ENCODE measurements at regions not wholly inside any gene's neighbourhood (a gene's known extent, or its start where the extent isn't known, plus 50 kb on each side); places are given as distances from the start of the nearest gene placed in this dataset.

DNA sequence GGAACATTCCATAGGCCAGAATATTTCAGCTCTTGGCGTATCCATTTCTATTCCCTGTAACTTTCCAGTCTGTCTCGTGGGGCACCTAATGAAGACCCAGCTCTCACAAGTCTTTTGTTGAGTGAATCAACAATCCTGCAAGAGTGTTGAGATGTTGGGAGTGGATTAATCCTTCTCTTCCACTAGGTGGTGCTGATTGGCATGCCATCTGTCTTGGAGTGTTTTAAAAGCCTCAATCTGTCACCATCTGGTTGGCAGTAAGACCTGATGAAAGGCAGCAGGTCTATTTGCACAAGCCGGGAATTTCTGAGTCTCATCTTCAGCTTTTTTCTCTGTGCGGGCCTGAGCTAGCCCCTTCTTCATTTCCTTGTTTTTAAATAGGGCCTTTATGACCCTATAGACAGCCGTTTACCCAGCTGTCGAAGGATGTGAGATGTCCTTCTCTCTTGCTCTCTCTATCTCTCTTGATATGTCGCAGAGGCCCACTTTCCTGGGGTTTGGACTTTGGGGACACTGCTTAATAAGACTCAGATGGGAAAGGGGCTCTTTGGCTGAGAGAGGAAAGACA is 180.5 kb downstream of the ZNF365 start:
- peak; percentile 1 for DNase-seq

DNA sequence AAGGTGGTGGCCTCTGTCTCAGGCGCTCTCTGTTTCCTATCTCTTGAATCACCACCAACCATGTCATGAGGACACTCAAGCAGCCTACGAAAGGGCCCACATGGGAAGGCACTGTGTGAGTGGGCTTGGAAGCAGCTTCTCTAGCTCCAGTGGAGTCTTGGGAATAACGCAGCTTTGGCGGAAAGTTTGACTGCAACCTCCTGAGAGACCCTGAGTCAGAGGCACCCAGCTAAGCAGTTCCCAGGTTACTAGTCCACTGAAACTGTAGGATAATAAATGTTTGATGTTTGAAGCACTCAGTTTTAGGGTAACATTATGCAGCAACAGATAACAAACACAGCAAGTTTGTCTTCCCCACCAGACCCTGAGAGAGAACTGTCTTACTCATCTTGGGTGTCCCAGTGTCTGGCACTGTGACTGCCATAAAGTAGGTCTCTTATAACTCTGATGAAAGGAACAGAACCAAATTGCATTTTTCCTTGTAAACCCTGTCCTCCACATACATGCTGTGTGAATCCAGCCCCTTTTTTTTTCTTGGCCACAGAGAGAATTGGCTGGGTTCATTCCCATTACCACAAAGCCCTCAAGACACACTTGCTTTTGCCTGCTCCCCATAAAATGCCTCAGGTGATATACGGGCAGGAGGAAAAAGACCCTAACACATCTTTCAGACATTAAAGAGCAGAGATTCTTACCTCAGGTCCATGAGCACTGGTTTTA is 185.5 kb downstream of the ZNF365 start:
- DNase-seq = no peak

DNA sequence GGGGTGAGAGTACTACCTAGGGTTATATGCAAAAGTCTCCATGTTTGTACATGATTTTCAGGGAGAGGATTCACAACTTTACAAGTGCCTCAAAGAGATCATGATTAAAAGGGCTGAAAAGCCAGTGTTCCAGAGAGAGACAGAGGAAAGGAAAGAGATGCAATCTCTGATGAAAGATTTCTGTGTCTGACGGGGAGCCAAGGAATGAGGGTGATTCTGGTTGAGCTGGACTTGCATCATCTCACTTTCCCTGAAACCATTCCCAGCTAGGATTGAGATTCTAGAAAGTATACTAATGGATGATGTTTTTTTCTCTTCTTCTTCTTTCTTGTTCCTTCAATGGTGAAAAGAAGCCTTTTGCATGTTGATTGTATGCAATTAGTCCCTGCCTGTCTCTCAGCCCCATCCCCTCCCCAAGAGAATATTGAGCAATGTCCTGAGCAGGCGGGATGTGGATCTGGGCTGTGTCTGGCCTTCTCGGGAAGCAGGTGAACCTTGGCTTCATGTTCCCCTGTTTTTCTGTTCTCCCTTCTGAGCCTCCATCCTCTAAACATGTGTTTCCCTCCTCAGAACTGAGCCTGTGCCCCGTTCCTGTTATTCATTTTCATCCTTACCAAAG is 186.1 kb downstream of the ZNF365 start:
- DNase-seq = no peak

DNA sequence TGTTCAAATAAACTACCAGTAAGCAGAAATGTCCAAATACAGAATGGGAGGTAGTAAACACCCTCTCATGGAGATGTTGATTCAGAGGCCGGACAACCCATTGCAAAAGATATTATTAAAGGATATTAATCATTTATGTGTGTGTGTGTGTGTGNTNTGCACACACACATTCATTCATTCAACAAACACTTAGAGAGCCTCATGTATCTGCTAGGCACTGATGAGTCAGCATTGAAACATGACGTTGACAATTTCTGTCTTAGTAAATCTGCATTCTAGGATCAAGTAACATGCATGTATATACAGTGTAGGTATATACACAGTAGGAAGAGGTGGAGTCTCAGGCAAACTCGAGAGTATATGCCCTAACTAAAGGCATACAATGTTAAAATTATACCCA is 187.0 kb downstream of the ZNF365 start:
- DNase-seq = no peak

DNA sequence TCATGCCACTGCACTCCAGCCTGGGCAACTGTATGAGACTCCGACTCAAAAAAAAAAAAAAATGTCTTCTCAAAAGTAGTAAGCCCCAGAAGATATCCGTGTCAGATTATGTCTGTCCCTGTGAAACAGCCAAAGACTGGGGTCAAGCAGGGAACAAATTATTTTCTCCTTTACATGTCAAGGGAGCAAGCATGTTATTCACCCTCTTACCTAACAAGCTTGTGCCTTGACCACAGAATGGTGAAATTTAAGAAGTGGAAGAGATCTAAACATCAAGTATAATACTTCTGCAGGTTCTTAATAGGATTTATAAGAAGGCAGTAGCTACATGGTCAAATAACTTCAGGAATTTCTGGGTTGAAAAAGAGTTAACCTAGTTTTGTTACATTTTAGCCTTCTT is 187.9 kb downstream of the ZNF365 start:
- DNase-seq = no peak

DNA sequence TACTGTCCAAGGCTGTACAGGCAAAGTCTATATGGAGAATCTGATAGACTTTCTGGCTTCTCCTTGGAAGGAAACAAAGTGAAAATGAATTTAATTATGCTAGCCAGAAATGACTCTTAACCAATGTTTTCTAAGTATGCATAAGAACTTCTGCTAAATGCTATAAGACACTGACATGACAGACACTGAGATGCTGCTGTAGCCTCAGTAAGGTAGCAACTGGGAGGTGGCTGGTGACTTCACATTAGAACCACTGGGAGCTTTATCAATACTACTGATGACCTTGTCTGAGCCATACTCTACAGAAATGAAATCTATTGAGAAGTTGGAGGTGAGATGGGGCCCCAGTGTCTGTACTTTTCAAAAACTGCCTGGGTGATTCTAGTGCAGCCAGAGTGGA is 188.6 kb downstream of the ZNF365 start:
- DNase-seq = no peak

DNA sequence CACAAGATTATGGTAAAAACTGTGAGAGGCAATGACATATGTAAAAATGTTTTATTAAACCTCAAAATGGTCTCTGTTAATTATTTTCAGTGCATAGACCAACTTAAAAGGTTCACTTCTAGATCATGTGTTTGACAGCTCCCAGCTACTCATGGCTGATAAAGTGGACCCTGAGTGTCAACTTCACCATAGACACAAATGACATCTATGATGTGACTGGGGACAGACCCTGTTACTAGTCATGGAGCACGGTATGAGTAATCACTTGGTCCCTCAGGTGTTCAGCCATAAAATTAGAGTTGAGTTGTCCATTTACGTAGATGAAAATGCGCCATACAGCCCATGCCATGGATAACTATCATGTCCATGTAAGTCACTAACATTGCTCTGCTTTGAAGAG is 199.8 kb downstream of the ZNF365 start:
- DNase-seq = no peak

DNA sequence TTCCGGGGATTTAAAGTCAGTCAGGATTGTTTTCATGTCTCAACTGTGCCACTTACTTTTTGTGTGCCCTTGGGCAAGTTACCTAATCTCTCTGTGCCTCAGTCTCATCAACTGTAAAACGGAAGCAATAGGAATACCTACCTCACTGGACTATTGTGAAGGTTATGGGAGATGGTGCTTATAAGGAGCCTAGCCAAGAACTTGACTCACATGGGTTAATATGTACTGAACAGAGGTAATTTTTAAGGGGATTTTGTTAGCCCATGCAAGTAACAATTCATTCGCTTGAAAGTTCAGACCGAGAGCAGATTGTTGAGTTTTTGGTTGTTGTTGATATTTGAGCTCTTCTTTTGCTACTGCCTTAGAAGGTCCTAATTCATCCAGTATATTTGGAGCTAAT is 202.9 kb downstream of the ZNF365 start:
- DNase-seq = no peak

DNA sequence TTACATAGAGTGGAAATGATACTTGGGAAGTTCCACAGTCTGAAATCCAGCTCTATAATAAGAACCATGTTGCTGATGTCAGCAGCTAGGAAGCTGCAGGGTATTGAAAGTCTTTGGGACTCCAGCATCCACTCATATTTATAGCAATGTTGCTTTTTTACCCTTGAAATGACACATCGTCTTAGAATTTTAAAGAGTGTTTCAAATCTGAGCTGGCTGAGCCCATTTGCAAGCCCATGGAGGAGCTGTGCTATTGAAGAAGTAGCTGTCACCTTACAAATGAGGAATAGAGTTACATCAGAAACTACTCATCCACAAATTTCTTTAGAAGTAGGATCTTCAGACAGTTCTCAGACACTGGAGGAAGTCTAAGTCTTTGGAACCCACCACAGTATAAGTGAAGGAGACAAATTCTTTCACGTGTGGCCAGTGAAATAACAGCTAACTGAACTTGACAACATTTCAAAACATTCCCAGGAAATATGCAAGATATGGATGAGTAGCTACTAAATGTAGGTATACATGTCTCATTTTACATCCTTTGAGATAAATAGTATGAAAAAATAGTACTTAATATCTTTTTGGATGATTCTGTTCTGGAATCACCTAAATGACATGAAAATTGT is 203.6 kb downstream of the ZNF365 start:
- DNase-seq = no peak

DNA sequence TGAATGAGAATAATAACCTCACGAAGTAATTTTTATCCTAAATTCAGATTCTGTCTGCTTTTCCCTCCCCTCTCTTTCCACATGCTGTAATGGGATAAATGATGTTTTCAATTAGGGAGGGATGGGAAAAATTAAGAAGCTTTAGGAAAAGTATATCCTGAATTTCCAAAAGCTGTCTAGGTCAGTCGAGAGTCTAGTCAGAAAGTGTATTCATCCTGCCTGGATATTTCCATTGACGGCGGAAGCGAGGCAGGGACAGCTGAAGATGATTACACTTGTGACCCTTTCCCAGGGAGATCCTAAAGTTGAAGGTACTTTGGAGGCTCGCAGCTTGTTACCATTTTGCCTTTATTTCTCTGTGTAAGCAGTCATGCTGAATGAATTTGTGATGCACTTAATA is 204.1 kb downstream of the ZNF365 start:
- DNase-seq = no peak

DNA sequence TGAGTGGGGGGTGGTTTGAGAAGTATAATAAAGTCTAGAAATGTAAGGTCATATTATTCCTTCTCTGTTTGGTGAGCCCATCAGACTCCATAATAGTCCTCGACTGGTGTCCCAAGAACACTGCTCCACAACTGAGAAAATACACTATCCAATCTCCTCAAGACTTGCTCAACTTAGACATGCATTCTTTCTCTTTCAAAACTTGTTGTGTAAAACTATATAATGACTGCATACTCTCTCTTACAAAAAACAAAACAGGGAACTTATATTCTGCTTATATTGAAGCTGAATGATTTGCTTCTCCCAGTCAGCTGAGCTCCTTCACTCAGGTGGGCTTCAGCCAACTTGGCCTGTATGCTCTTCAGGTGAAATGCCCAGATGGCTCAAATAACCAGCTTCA is 204.7 kb downstream of the ZNF365 start:
- no peak for DNase-seq

DNA sequence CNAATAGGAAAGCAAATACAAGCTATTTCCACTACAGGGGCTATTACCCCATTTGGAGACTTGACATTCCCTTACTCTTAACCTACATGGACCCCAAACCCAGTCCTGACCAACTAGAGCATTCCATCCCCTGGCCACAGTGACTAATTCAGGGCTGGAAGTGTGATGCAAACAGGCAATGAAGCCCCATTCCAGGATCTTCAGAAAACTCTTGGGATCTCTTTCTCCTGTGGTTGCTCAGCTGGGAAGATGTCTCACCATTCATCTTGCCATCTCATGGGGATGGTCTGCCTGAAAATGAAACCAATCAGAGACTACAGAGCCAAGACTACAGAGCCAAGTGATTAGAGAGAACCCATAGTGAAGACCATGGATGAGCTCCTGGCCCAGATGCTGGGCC is 206.2 kb downstream of the ZNF365 start:
- DNase-seq = no peak

DNA sequence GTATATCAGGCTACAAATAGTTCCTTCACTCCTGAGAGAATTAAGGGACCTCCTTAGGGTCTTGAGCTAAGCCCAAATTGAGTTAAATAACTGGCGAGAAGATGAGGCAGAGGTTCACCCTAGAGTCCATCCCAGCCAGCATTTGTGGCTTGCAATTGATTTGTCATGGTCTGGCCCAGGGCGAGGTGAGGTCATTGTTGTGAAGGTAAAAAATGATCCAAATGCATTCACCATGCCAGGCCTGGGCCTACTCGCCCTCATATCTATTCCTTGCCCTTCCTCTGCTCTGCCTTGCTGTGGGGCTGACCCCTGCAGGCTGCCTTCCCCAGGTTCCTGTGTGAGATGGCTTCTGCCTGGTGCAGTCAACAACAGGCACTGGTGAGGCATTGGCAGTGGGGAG is 207.2 kb downstream of the ZNF365 start:
- no peak for DNase-seq

DNA sequence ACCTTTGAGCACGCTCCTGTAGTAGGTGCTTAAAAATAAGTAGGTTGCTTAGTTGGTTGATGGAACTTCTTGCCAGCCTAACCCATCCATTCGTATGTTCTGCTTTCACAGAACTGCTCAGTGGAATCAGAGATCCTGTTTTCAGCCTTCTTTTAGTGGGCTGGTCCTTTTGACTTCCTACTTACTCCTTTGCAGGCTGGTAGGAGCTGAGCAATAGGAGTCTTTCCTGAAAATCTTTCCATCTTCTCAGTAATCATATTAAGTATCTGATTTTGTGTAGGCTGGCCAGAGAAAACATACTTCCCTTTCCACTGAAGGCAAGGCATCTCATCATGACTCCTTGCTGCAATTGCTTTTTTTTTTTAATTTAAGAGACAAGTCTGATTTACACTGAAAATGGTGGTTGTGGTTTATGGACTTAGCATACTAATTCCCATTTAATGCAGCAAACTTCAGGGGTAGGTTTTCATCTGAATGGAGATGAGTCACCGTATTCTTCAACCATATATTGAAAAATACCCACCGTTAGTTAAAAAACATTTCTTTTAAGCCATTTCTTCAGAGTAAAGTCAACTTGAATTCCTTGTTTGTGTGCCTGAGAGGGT is 208.0 kb downstream of the ZNF365 start:
- DNase-seq = no peak

DNA sequence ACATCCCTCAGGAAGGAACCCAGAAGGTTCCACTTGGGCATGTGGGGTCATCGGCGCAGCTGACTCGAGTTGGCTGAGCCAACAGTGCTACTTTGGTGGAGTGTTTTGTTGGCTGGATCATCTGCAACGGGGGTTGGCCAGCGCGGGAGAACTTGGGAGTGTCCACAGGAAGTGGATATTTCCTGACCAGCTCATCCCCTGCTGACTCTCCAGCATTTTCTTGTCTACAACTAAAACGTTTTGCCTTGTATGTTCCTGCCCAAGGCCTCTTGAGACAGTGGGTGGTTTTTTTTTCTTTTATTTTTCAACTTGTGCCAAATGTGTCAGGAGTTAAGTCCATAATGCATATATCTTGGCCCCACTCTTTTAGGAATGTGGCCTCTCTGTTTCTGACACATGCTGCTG is 208.6 kb downstream of the ZNF365 start:
- DNase-seq = no peak

DNA sequence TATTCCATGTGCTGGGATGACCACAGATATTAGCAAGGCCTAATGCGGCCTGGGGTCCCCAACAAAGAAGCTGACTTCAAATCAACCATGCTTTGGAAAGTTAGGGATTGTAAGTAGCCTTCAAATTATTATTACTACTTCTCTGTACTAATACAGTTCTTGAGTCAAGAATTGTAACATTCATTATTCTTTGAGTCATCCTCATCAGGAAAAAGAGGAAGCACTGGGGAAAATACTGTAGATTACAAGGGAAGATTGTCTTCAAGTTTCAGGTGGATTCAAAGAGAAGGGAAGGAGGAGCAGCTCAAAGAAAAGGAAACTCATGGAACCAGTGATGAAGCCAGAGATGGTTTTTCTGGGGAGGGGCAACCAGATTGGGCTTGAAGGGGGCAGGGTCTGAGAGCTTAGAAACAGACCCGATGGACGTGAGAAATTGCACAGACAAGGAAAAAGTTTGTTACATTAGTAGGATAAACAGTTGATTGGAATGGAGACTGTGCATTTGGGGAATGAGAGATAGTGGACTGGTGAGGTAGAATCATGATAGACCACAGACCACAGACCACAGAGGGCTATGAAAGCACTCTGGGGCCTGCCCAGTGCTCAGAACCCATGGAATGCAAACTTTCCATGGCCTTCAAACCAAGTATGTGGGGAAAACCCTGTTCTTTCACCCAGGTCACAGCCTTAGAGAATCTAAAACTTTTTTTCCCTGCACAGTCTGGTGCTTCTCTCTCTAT is 209.9 kb downstream of the ZNF365 start:
- DNase-seq = no peak

DNA sequence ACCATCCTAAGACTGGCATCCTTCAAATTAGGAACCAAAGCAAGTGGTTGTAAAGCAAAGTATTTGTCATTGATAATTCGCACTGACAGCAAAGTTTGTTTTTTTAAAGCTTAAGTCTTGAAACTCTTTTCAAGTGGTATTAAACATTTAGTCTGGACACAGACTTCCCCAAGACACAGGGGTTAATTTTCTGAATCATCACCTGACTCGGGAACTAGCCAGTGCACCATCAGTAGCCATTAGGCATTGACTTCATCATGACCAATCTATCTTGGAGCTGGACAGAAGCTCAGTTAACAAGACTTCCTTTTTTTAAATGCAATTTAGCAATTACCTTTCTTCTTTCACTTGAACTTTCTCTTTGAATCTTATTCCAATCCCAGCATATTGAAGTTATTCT is 210.6 kb downstream of the ZNF365 start:
- DNase-seq = no peak

DNA sequence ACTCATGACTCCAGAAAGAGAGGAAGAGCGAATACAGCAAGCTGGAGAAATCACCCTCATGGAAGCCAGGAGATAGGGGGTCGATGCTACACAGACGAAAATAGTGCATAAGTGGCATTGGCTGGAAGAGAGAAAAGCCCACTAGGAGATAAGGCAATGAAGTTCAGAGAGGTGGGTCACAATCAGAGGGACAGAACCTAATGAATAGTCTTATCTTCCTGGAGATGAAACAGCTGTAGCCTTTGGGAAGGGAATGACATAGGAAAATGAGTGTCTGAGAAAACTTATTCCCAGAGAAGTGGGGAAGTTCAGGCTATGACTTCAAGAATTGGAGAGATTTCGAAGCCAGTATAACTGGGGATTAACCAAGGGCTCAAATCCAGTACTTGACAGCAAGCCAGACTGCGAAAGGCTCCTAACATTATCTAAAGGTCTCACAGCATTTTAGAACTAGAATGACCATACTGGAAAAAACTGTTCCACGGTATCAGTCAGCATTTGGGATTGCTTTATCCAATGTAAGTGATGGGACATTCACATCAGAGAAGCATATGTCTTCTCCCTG is 211.1 kb downstream of the ZNF365 start:
- no peak for DNase-seq

DNA sequence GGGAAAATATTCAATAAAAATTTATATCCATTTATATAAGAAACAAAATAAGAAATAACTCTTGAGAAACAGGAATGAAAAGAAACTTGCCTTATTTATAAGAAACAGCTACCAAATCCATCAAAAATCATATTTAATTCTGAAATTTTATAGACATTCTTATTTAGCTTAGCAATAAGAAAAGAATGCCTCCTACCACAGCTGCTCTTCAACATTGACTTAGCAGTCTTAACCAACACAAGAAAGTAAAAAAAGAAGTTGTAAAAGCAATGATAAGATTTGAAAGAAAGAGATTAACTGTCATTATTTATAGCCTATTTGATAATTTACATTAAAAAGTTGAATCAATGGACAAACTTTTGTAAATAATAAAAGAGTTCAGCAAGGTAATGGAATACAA is 212.8 kb downstream of the ZNF365 start:
- DNase-seq = no peak

DNA sequence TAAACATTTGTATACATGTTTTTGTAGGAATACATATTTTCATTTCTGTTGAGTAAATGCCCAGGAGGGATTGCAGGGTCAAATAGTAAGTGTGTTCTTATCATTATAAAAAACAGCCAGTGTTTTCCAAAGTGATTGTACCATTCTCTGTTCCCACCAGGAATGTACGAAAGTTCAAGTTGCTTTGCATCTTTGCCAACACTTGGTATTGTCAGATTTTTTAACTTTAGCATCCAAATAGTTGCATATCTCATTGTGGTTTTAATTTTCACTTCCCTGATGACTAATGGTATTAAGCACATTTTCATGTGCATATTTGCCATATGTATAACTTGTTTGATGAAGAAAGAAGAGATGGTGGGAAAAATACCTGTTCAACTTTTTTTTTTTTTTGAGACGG is 213.9 kb downstream of the ZNF365 start:
- no peak for DNase-seq

DNA sequence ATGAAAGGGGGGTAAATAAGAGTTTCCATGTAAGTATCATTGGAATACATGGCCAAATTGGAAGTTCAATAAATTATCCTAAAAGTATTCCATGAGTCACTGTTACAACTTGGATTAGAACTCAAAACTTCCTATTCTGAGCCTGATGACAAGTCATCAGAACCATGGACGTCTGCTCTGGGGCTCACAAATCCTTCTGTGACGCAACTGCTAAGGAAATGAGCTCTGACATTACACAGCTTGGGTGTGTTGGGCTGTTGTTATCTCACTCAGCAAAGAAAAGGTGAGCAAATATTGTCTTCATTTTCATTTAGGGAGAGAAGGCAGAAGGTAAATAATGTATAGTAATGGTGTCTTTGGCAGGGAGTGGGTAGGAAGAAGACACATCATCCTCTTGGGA is 214.8 kb upstream of the ADO start:
- DNase-seq = no peak

DNA sequence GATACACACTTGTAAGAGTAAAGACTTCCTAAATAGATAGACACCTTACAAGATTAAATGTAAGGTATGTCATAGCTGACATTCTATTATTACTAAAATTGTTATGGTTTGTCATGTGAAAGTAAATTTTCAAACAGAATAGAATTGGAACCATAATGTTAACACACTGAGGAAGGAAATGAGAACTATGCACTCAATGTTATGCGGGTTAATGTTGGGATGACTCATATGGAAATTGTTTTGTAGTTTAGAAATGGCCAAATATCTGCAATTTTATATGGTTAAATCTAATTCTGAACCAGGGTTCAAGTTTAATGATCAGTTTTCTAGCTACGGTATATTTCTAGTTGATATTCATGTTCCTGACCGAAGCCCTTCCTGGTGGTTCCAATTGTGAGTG is 214.2 kb upstream of the ADO start:
- DNase-seq = no peak

DNA sequence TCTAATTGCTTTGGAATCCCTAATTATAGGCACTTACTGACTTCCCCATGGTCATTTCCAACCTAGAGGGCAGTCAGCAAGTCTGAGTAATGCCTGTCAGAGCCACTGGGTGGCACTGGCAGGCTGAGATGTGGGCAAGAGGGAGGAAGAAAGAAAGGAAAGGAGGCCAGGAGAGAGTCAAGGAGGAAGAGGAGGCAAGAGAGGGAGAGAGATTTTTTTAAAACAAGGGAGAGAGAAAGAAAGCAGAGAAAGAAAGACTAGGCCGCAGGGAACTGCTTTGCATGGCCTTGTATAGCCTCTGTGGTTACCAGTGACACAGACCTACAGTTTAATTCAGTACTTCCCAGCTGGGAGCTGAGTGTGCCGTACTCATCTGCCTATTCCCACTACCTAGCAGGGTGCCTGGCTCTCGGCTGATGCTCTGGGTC is 210.4 kb upstream of the ADO start:
- DNase-seq = peak; percentile 17

Measured in DMS153 (cell line).